RWPE1 (cell line): ENCODE measurements at regions not wholly inside any gene's neighbourhood (a gene's known extent, or its start where the extent isn't known, plus 50 kb on each side); places are given as distances from the start of the nearest gene placed in this dataset.

Experiments
- CTCF ChIA-PET: fragments of 350-600 bp; sonication (Branson Sonifier 250); formaldehyde crosslinking; extraction: SDS; loops from one replicate; lab custom pipeline; 2021; lab: Yijun Ruan, JAX
- POLR2A ChIA-PET: fragments of 400-600 bp; formaldehyde crosslinking; extraction: SDS; loops from one replicate; lab custom pipeline; 2020; ENCODE audit warnings: antibody characterized with exemption; ENCODE audit not compliant: low non-redundant PET; lab: Yijun Ruan, JAX
- DNase-seq: peaks from one replicate; pipeline ENCODE4 v3.0.0; 2012; ENCODE audit warnings: low spot score
- H3K27ac ChIP-seq: fragments of 450-650 bp; 2 replicates; pipeline ENCODE4 v1.5.1; 2017
- CTCF ChIP-seq: fragments of 450-650 bp; conservative IDR thresholded peaks from 2 replicates; pipeline ENCODE4 v1.5.1; 2017; ENCODE audit warnings: low read depth, mild to moderate bottlenecking

- no peak for TF ChIP-seq CTCF
- CTCF ChIA-PET = no interaction called here
- no peak overlapping the region for H3K27ac ChIP-seq
- POLR2A ChIA-PET = no interaction called here
- DNase-seq = no peak
Measured at GRCh38 chr22:49573109-49573765, 254.4 kb downstream of the BRD1 start.

DNA sequence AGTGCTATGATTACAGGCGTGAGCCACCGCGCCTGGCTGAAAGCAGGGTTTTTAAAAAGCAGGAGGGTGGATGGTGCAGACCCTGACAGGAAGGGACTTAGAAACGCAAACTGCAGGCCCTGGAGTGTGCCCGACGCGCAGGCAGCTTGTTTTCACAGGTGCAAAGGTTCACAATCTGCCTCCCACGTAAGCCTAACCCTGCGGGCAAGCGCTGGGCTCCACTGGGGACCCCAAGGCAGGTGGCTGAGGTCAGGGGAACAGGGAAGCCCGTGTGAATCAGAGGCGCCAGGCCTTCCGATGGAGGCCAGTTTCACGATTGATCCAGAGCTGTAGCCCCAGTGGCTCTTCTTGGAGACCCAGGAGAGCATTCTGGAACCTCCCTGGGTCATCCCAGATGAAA is 256.3 kb downstream of the BRD1 start:
- H3K27ac ChIP-seq = no peak overlapping the region
- no peak for TF ChIP-seq CTCF
- ChIA-PET CTCF (no interaction called here), POLR2A (no interaction called here)
- no peak for DNase-seq

- ChIA-PET CTCF (no interaction called here), POLR2A (no interaction called here)
- no peak overlapping the region for H3K27ac ChIP-seq
- no peak for DNase-seq
- TF ChIP-seq CTCF = no peak
Measured at GRCh38 chr22:49570032-49570848, 257.4 kb downstream of the BRD1 start.

GRCh38 chr22:49569286-49570031 is 258.2 kb downstream of the BRD1 start:
- no peak for TF ChIP-seq CTCF
- ChIA-PET CTCF (no interaction called here), POLR2A (no interaction called here)
- DNase-seq = no peak
- no peak overlapping the region for H3K27ac ChIP-seq

GRCh38 chr22:49568751-49569285 is 258.9 kb downstream of the BRD1 start:
- no peak overlapping the region for H3K27ac ChIP-seq
- ChIA-PET CTCF (no interaction called here), POLR2A (no interaction called here)
- TF ChIP-seq CTCF = no peak
- no peak for DNase-seq
